GM23338 (cell line): ENCODE measurements at regions not wholly inside any gene's neighbourhood (a gene's known extent, or its start where the extent isn't known, plus 50 kb on each side); places are given as distances from the start of the nearest gene placed in this dataset.

Source experiments
- ATAC-seq: fragments of 200-7000 bp; cut with Tn5 transposase; 3 replicates; pipeline ENCODE4 v1.9.1; 2020
- DNase-seq: peaks from one replicate; pipeline ENCODE4 v3.0.0-alpha.2; 2015; ENCODE audit warnings: low spot score
- H2AFZ ChIP-seq: fragments of 200-600 bp; sonication (generic); 2 replicates; pipeline ENCODE4 v1.8.0; 2016; ENCODE audit warnings: antibody characterized with exemption, mild to moderate bottlenecking, moderate library complexity
- H3F3A ChIP-seq: fragments of 200-600 bp; sonication (generic); replicated peaks from 2 replicates; pipeline ENCODE4 v1.8.0; 2017; ENCODE audit warnings: antibody characterized with exemption, mixed run types, low read depth
- H3K27ac ChIP-seq: fragments of 200-600 bp; sonication (generic); 2 replicates; pipeline ENCODE4 v1.6.1; 2016; ENCODE audit warnings: low read depth
- H3K27me3 ChIP-seq: fragments of 200-600 bp; sonication (generic); 2 replicates; pipeline ENCODE4 v1.8.0; 2016; ENCODE audit warnings: mild to moderate bottlenecking, mixed run types, moderate library complexity; ENCODE audit not compliant: insufficient read depth
- H3K36me3 ChIP-seq: fragments of 200-600 bp; sonication (generic); 2 replicates; pipeline ENCODE4 v1.8.0; 2016; ENCODE audit warnings: mild to moderate bottlenecking; ENCODE audit not compliant: insufficient read depth
- H3K4me1 ChIP-seq: fragments of 200-600 bp; sonication (generic); 2 replicates; pipeline ENCODE4 v1.8.0; 2016; ENCODE audit warnings: mild to moderate bottlenecking, moderate library complexity; ENCODE audit not compliant: insufficient read depth
- H3K4me2 ChIP-seq: fragments of 200-600 bp; sonication (generic); 2 replicates; pipeline ENCODE4 v1.7.1; 2017; ENCODE audit warnings: mixed run types
- H3K4me3 ChIP-seq: fragments of 200-600 bp; sonication (generic); 2 replicates; pipeline ENCODE4 v1.6.1; 2016; ENCODE audit warnings: mixed run types
- H3K79me2 ChIP-seq: fragments of 200-600 bp; sonication (generic); replicated peaks from 2 replicates; pipeline ENCODE4 v1.8.0; 2017; ENCODE audit warnings: mild to moderate bottlenecking; ENCODE audit not compliant: insufficient read depth
- H3K9me2 ChIP-seq: fragments of 200-600 bp; sonication (generic); 2 replicates; pipeline ENCODE4 v1.8.0; 2017; ENCODE audit not compliant: insufficient read depth
- H4K20me1 ChIP-seq: fragments of 200-600 bp; sonication (generic); replicated peaks from 2 replicates; pipeline ENCODE4 v1.8.0; 2017; ENCODE audit warnings: mild to moderate bottlenecking; ENCODE audit not compliant: insufficient read depth
- H3K27ac Mint-ChIP-seq: 2 replicates; pipeline ENCODE4 v1.8.0; 2020; ENCODE audit warnings: inconsistent platforms, mild to moderate bottlenecking, moderate library complexity, mixed read lengths
- H3K27me3 Mint-ChIP-seq: 3 replicates; pipeline ENCODE4 v1.8.0; 2022; ENCODE audit warnings: low read depth, mild to moderate bottlenecking, moderate library complexity, mixed read lengths, inconsistent platforms; ENCODE audit not compliant: insufficient read depth, poor library complexity
- H3K36me3 Mint-ChIP-seq: 3 replicates; pipeline ENCODE4 v1.8.0; 2021; ENCODE audit warnings: low read depth, mild to moderate bottlenecking, inconsistent platforms, moderate library complexity, mixed read lengths
- H3K4me1 Mint-ChIP-seq: 3 replicates; pipeline ENCODE4 v1.8.0; 2020; ENCODE audit warnings: mild to moderate bottlenecking, inconsistent platforms, mixed read lengths
- H3K4me3 Mint-ChIP-seq: 3 replicates; pipeline ENCODE4 v1.8.0; 2021; ENCODE audit warnings: moderate library complexity, mild to moderate bottlenecking, inconsistent platforms, mixed read lengths
- H3K9me3 Mint-ChIP-seq: 3 replicates; pipeline ENCODE4 v1.8.0; 2020; ENCODE audit warnings: moderate library complexity, mild to moderate bottlenecking, inconsistent platforms, mixed read lengths
- CREB1 ChIP-seq: fragments of 250-450 bp; sonication (Bioruptor Pico); IDR thresholded peaks from 2 replicates; pipeline ENCODE4 v1.5.0; 2020; ENCODE audit warnings: low read depth, mild to moderate bottlenecking, moderate library complexity
- CTCF ChIP-seq, 2 experiments: fragments of 200-600 bp in 1 of 2; sonication (generic) in 1 of 2; conservative IDR thresholded peaks; 2 replicates each; pipeline versions ENCODE4 v1.5.1 to v1.6.1; 2016 to 2017; ENCODE audit warnings: antibody characterized with exemption in 2 of 2, low read depth in 2 of 2, mild to moderate bottlenecking in 2 of 2, moderate library complexity in 1 of 2
- ETS1 ChIP-seq: IDR thresholded peaks from 2 replicates; pipeline ENCODE4 v1.6.1; 2016; ENCODE audit warnings: antibody characterized with exemption
- EZH2 ChIP-seq: fragments of 200-600 bp; sonication (generic); IDR thresholded peaks from one replicate; pipeline ENCODE4 v1.8.0; 2017; ENCODE audit warnings: antibody characterized with exemption, mild to moderate bottlenecking, low read depth; ENCODE audit not compliant: unreplicated experiment
- EZH2phosphoT487 ChIP-seq: fragments of 200-600 bp; sonication (generic); IDR thresholded peaks from one replicate; pipeline ENCODE4 v1.8.1; 2018; ENCODE audit warnings: antibody characterized with exemption; ENCODE audit not compliant: unreplicated experiment
- JUNB ChIP-seq: IDR thresholded peaks from one replicate; pipeline ENCODE4 v1.6.1; 2016; ENCODE audit warnings: antibody characterized with exemption; ENCODE audit not compliant: unreplicated experiment
- NANOG ChIP-seq: IDR thresholded peaks from 2 replicates; pipeline ENCODE4 v1.6.1; 2016; ENCODE audit warnings: antibody characterized with exemption, borderline replicate concordance
- POLR2AphosphoS5 ChIP-seq: IDR thresholded peaks from 2 replicates; pipeline ENCODE4 v1.6.1; 2016; ENCODE audit warnings: antibody characterized with exemption, low read depth
- REST ChIP-seq: IDR thresholded peaks from one replicate; pipeline ENCODE4 v1.6.1; 2018; ENCODE audit warnings: antibody characterized with exemption; ENCODE audit not compliant: unreplicated experiment
- STAT1 ChIP-seq: IDR thresholded peaks from one replicate; pipeline ENCODE4 v1.6.1; 2016; ENCODE audit warnings: antibody characterized with exemption; ENCODE audit not compliant: unreplicated experiment
- ZNF114 ChIP-seq: fragments of 250-450 bp; sonication (Bioruptor Pico); IDR thresholded peaks from 2 replicates; pipeline ENCODE4 v1.5.0; 2020; ENCODE audit warnings: mild to moderate bottlenecking, moderate library complexity
- ZNF331 ChIP-seq: fragments of 250-450 bp; sonication (Bioruptor Pico); IDR thresholded peaks from 2 replicates; pipeline ENCODE4 v1.5.0; 2020; ENCODE audit warnings: low read depth, mild to moderate bottlenecking, moderate library complexity
- ZNF462 ChIP-seq: fragments of 250-450 bp; sonication (Bioruptor Pico); IDR thresholded peaks from 2 replicates; pipeline ENCODE4 v1.5.0; 2020; ENCODE audit warnings: mild to moderate bottlenecking, moderate library complexity

- Histone ChIP-seq H3K9me2 (no peaks in the 10 kb centered on the region), H2AFZ (peak overlapping the region; percentile 74; the same call in 1 of the 2 replicates), H3K4me3 (no peak overlapping the region), H3K27ac (no peak overlapping the region), H3F3A (no peaks in the 10 kb centered on the region), H3K36me3 (no peaks in the 10 kb centered on the region; the same call in 1 of the 2 replicates), H3K27me3 (no peaks in the 10 kb centered on the region), H3K79me2 (no peaks in the 10 kb centered on the region), H4K20me1 (no peaks in the 10 kb centered on the region), H3K4me1 (no peaks in the 10 kb centered on the region), H3K4me2 (0 out of 2 replicates have a peak overlapping the region, but pooled peaks have one; percentile 26)
- ATAC-seq (no peak), DNase-seq (no peak)
- H3K36me3 Mint-ChIP-seq: no peaks in the 10 kb centered on the region
- H3K9me3 Mint-ChIP-seq: no peaks in the 10 kb centered on the region
- no peak overlapping the region for H3K27ac Mint-ChIP-seq
- peaks cover 6% of the 10 kb centered on the region for H3K27me3 Mint-ChIP-seq
- H3K4me3 Mint-ChIP-seq: no peak overlapping the region
- TF ChIP-seq STAT1 (no peak), ZNF331 (no peak), EZH2 (no peak), ZNF114 (CRISPR knock-in tag) (no peak), CREB1 (CRISPR knock-in tag) (no peak), ETS1 (no peak), ZNF462 (CRISPR knock-in tag) (no peak), POLR2AphosphoS5 (no peak), CTCF (conservative IDR thresholded peaks at IDR 0.05; ENCODE audit: low read depth in 2 of 2) (no peak), EZH2phosphoT487 (no peak), REST (no peak), JUNB (no peak), NANOG (no peak)
- peaks cover 20% of the 10 kb centered on the region; the same call in 2 of the 3 replicates for H3K4me1 Mint-ChIP-seq
Measured at GRCh38 chr18:24914685-24915084, 437.3 kb downstream of the ZNF521 start.
